GM23338 (cell line): ENCODE measurements at regions not wholly inside any gene's neighbourhood (a gene's known extent, or its start where the extent isn't known, plus 50 kb on each side); places are given as distances from the start of the nearest gene placed in this dataset.

ENCODE experiments used
- ATAC-seq: fragments of 200-7000 bp; cut with Tn5 transposase; 3 replicates; pipeline ENCODE4 v1.9.1; 2020
- DNase-seq: peaks from one replicate; pipeline ENCODE4 v3.0.0-alpha.2; 2015; ENCODE audit warnings: low spot score
- H2AFZ ChIP-seq: fragments of 200-600 bp; sonication (generic); 2 replicates; pipeline ENCODE4 v1.8.0; 2016; ENCODE audit warnings: antibody characterized with exemption, mild to moderate bottlenecking, moderate library complexity
- H3F3A ChIP-seq: fragments of 200-600 bp; sonication (generic); replicated peaks from 2 replicates; pipeline ENCODE4 v1.8.0; 2017; ENCODE audit warnings: antibody characterized with exemption, mixed run types, low read depth
- H3K27ac ChIP-seq: fragments of 200-600 bp; sonication (generic); 2 replicates; pipeline ENCODE4 v1.6.1; 2016; ENCODE audit warnings: low read depth
- H3K27me3 ChIP-seq: fragments of 200-600 bp; sonication (generic); 2 replicates; pipeline ENCODE4 v1.8.0; 2016; ENCODE audit warnings: mild to moderate bottlenecking, mixed run types, moderate library complexity; ENCODE audit not compliant: insufficient read depth
- H3K36me3 ChIP-seq: fragments of 200-600 bp; sonication (generic); 2 replicates; pipeline ENCODE4 v1.8.0; 2016; ENCODE audit warnings: mild to moderate bottlenecking; ENCODE audit not compliant: insufficient read depth
- H3K4me1 ChIP-seq: fragments of 200-600 bp; sonication (generic); 2 replicates; pipeline ENCODE4 v1.8.0; 2016; ENCODE audit warnings: mild to moderate bottlenecking, moderate library complexity; ENCODE audit not compliant: insufficient read depth
- H3K4me2 ChIP-seq: fragments of 200-600 bp; sonication (generic); 2 replicates; pipeline ENCODE4 v1.7.1; 2017; ENCODE audit warnings: mixed run types
- H3K4me3 ChIP-seq: fragments of 200-600 bp; sonication (generic); 2 replicates; pipeline ENCODE4 v1.6.1; 2016; ENCODE audit warnings: mixed run types
- H3K79me2 ChIP-seq: fragments of 200-600 bp; sonication (generic); replicated peaks from 2 replicates; pipeline ENCODE4 v1.8.0; 2017; ENCODE audit warnings: mild to moderate bottlenecking; ENCODE audit not compliant: insufficient read depth
- H3K9me2 ChIP-seq: fragments of 200-600 bp; sonication (generic); 2 replicates; pipeline ENCODE4 v1.8.0; 2017; ENCODE audit not compliant: insufficient read depth
- H4K20me1 ChIP-seq: fragments of 200-600 bp; sonication (generic); replicated peaks from 2 replicates; pipeline ENCODE4 v1.8.0; 2017; ENCODE audit warnings: mild to moderate bottlenecking; ENCODE audit not compliant: insufficient read depth
- H3K27ac Mint-ChIP-seq: 2 replicates; pipeline ENCODE4 v1.8.0; 2020; ENCODE audit warnings: inconsistent platforms, mild to moderate bottlenecking, moderate library complexity, mixed read lengths
- H3K27me3 Mint-ChIP-seq: 3 replicates; pipeline ENCODE4 v1.8.0; 2022; ENCODE audit warnings: low read depth, mild to moderate bottlenecking, moderate library complexity, mixed read lengths, inconsistent platforms; ENCODE audit not compliant: insufficient read depth, poor library complexity
- H3K36me3 Mint-ChIP-seq: 3 replicates; pipeline ENCODE4 v1.8.0; 2021; ENCODE audit warnings: low read depth, mild to moderate bottlenecking, inconsistent platforms, moderate library complexity, mixed read lengths
- H3K4me1 Mint-ChIP-seq: 3 replicates; pipeline ENCODE4 v1.8.0; 2020; ENCODE audit warnings: mild to moderate bottlenecking, inconsistent platforms, mixed read lengths
- H3K4me3 Mint-ChIP-seq: 3 replicates; pipeline ENCODE4 v1.8.0; 2021; ENCODE audit warnings: moderate library complexity, mild to moderate bottlenecking, inconsistent platforms, mixed read lengths
- H3K9me3 Mint-ChIP-seq: 3 replicates; pipeline ENCODE4 v1.8.0; 2020; ENCODE audit warnings: moderate library complexity, mild to moderate bottlenecking, inconsistent platforms, mixed read lengths
- CREB1 ChIP-seq: fragments of 250-450 bp; sonication (Bioruptor Pico); IDR thresholded peaks from 2 replicates; pipeline ENCODE4 v1.5.0; 2020; ENCODE audit warnings: low read depth, mild to moderate bottlenecking, moderate library complexity
- EZH2 ChIP-seq: fragments of 200-600 bp; sonication (generic); IDR thresholded peaks from one replicate; pipeline ENCODE4 v1.8.0; 2017; ENCODE audit warnings: antibody characterized with exemption, mild to moderate bottlenecking, low read depth; ENCODE audit not compliant: unreplicated experiment
- JUNB ChIP-seq: IDR thresholded peaks from one replicate; pipeline ENCODE4 v1.6.1; 2016; ENCODE audit warnings: antibody characterized with exemption; ENCODE audit not compliant: unreplicated experiment
- POLR2AphosphoS5 ChIP-seq: IDR thresholded peaks from 2 replicates; pipeline ENCODE4 v1.6.1; 2016; ENCODE audit warnings: antibody characterized with exemption, low read depth
- STAT1 ChIP-seq: IDR thresholded peaks from one replicate; pipeline ENCODE4 v1.6.1; 2016; ENCODE audit warnings: antibody characterized with exemption; ENCODE audit not compliant: unreplicated experiment
- ZNF331 ChIP-seq: fragments of 250-450 bp; sonication (Bioruptor Pico); IDR thresholded peaks from 2 replicates; pipeline ENCODE4 v1.5.0; 2020; ENCODE audit warnings: low read depth, mild to moderate bottlenecking, moderate library complexity
- TF ChIP-seq, protein P1 (sequence below): IDR thresholded peaks from one replicate; pipeline ENCODE4 v1.6.1; 2018; ENCODE audit warnings: antibody characterized with exemption; ENCODE audit not compliant: unreplicated experiment
- TF ChIP-seq, protein P2 (sequence below), 2 experiments: fragments of 200-600 bp in 1 of 2; sonication (generic) in 1 of 2; conservative IDR thresholded peaks; 2 replicates each; pipeline versions ENCODE4 v1.5.1 to v1.6.1; 2016 to 2017; ENCODE audit warnings: antibody characterized with exemption in 2 of 2, low read depth in 2 of 2, mild to moderate bottlenecking in 2 of 2, moderate library complexity in 1 of 2

DNA sequence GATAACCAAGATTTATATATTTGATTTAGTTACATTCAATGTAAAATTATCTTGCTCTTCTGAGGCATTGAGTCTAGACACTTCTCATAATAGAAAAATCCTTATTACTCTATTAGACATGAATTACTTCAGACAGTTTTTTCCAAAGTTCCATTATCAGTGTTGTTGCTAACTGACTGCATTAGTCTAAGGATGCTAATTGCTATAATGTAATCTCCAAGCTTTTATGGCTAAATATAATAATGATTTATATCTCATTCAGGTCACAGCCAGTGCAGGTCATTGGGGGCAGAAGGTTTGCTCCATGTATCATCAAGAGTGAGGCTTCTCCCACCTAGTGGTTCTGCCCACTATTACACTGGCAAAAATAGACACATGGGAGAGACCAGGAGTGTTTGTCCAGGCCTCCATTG is 377.2 kb upstream of the DDI1 start:
- H3K36me3 Mint-ChIP-seq = no peaks in the 10 kb centered on the region
- H3K27me3 Mint-ChIP-seq = no peaks in the 10 kb centered on the region
- Histone ChIP-seq H3K9me2 (no peaks in the 10 kb centered on the region), H3K27ac (no peak overlapping the region), H3K36me3 (no peaks in the 10 kb centered on the region), H3K4me3 (no peak overlapping the region), H3F3A (no peaks in the 10 kb centered on the region), H3K4me2 (no peak overlapping the region), H4K20me1 (no peaks in the 10 kb centered on the region), H3K79me2 (no peaks in the 10 kb centered on the region), H2AFZ (no peak overlapping the region), H3K4me1 (no peaks in the 10 kb centered on the region), H3K27me3 (no peaks in the 10 kb centered on the region)
- no peak overlapping the region for H3K27ac Mint-ChIP-seq
- DNase-seq (peak; percentile 52), ATAC-seq (peak; percentile 81)
- H3K4me3 Mint-ChIP-seq = no peak overlapping the region
- peaks cover 3% of the 10 kb centered on the region; the same call in 1 of the 3 replicates for H3K9me3 Mint-ChIP-seq
- H3K4me1 Mint-ChIP-seq = no peaks in the 10 kb centered on the region
- TF ChIP-seq, protein P1, sequence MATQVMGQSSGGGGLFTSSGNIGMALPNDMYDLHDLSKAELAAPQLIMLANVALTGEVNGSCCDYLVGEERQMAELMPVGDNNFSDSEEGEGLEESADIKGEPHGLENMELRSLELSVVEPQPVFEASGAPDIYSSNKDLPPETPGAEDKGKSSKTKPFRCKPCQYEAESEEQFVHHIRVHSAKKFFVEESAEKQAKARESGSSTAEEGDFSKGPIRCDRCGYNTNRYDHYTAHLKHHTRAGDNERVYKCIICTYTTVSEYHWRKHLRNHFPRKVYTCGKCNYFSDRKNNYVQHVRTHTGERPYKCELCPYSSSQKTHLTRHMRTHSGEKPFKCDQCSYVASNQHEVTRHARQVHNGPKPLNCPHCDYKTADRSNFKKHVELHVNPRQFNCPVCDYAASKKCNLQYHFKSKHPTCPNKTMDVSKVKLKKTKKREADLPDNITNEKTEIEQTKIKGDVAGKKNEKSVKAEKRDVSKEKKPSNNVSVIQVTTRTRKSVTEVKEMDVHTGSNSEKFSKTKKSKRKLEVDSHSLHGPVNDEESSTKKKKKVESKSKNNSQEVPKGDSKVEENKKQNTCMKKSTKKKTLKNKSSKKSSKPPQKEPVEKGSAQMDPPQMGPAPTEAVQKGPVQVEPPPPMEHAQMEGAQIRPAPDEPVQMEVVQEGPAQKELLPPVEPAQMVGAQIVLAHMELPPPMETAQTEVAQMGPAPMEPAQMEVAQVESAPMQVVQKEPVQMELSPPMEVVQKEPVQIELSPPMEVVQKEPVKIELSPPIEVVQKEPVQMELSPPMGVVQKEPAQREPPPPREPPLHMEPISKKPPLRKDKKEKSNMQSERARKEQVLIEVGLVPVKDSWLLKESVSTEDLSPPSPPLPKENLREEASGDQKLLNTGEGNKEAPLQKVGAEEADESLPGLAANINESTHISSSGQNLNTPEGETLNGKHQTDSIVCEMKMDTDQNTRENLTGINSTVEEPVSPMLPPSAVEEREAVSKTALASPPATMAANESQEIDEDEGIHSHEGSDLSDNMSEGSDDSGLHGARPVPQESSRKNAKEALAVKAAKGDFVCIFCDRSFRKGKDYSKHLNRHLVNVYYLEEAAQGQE = no peak
- TF ChIP-seq POLR2AphosphoS5 (no peak), STAT1 (no peak), EZH2 (no peak)
- TF ChIP-seq, protein P2, sequence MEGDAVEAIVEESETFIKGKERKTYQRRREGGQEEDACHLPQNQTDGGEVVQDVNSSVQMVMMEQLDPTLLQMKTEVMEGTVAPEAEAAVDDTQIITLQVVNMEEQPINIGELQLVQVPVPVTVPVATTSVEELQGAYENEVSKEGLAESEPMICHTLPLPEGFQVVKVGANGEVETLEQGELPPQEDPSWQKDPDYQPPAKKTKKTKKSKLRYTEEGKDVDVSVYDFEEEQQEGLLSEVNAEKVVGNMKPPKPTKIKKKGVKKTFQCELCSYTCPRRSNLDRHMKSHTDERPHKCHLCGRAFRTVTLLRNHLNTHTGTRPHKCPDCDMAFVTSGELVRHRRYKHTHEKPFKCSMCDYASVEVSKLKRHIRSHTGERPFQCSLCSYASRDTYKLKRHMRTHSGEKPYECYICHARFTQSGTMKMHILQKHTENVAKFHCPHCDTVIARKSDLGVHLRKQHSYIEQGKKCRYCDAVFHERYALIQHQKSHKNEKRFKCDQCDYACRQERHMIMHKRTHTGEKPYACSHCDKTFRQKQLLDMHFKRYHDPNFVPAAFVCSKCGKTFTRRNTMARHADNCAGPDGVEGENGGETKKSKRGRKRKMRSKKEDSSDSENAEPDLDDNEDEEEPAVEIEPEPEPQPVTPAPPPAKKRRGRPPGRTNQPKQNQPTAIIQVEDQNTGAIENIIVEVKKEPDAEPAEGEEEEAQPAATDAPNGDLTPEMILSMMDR (conservative IDR thresholded peaks at IDR 0.05; ENCODE audit: low read depth in 2 of 2) = peak; percentile 67 to 77

GRCh38 chr11:103659743-103660142 is 376.7 kb upstream of the DDI1 start:
- Histone ChIP-seq H3K4me3 (no peak overlapping the region), H2AFZ (no peak overlapping the region), H3K9me2 (no peaks in the 10 kb centered on the region), H3K4me1 (no peaks in the 10 kb centered on the region), H3K27ac (no peak overlapping the region), H4K20me1 (no peaks in the 10 kb centered on the region), H3K36me3 (no peaks in the 10 kb centered on the region), H3K27me3 (no peaks in the 10 kb centered on the region), H3K79me2 (no peaks in the 10 kb centered on the region), H3F3A (no peaks in the 10 kb centered on the region), H3K4me2 (no peak overlapping the region)
- DNase-seq (no peak), ATAC-seq (no peak)
- peaks cover under 1% of the 10 kb centered on the region for H3K27me3 Mint-ChIP-seq
- peaks cover 3% of the 10 kb centered on the region; the same call in 1 of the 3 replicates for H3K9me3 Mint-ChIP-seq
- H3K27ac Mint-ChIP-seq = no peak overlapping the region
- no peaks in the 10 kb centered on the region for H3K4me1 Mint-ChIP-seq
- H3K4me3 Mint-ChIP-seq = no peak overlapping the region
- H3K36me3 Mint-ChIP-seq = no peaks in the 10 kb centered on the region
- TF ChIP-seq CREB1 (CRISPR knock-in tag) (no peak), JUNB (no peak), STAT1 (no peak), ZNF331 (no peak)
- TF ChIP-seq, protein P2 (conservative IDR thresholded peaks at IDR 0.05; ENCODE audit: low read depth in 2 of 2) = no peak
